Activated CD8-positive, alpha-beta memory T cell treated with anti-CD3 and anti-CD28 coated beads, Interleukin-2, amount 50 U/mL, for 1 hour (primary cell): ENCODE measurements at regions not wholly inside any gene's neighbourhood (a gene's known extent, or its start where the extent isn't known, plus 50 kb on each side); places are given as distances from the start of the nearest gene placed in this dataset.

Experiments
- DNase-seq: peaks from one replicate; pipeline ENCODE4 v3.0.0-alpha.2; 2020; ENCODE audit errors: extremely low read depth

DNA sequence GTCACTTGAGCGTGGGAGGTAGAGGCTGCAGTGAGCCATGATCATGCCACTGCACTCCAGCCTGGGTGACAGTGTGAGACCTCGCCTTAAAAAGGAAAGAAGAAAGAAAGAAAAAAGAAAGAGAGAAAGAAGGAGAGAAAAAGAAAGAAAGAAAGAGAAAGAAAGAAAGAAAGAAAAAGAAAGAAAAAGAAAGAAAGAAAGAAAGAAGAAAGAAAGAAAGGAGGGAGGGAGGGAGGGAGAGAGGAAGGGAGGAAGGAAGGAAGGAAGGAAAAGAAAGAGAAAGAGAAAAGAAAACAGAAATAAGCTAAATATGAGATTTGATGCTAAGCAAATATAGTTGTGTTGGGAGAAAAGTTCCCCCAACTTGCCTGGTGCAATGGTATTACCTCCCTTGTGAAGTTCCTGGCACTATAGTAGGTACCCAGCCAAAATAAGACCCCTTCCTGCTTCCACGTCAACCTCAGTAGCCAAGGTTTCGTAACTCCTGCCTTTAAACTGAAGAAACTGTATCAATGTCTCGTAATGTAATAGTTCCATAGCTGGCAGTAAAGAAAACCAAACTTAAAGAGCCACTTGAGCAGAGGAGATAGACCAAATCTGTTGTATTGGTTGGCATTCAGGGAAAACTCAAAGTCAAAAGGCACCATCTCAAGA lies 88.1 kb upstream of the HNRNPU start:
- DNase-seq, result no peak

DNA sequence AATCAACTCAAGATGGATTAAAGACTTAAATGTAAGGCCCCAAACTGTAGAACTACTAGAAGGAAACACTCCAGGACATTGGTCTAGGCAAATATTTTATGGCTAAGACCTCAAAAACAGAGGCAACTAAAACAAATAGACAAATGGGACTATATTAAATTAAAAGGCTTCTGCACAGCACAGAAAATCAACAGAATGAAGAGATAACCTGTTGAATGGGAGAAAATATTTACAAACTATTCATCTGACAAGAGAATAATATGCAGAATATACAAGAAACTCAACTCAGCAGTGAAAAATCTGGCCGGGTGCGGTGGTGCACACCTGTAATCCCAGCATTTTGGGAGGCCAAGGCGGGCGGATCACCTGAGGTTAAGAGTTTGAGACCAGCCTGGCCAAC lies 84.1 kb upstream of the HNRNPU start:
- DNase-seq, result no peak

DNA sequence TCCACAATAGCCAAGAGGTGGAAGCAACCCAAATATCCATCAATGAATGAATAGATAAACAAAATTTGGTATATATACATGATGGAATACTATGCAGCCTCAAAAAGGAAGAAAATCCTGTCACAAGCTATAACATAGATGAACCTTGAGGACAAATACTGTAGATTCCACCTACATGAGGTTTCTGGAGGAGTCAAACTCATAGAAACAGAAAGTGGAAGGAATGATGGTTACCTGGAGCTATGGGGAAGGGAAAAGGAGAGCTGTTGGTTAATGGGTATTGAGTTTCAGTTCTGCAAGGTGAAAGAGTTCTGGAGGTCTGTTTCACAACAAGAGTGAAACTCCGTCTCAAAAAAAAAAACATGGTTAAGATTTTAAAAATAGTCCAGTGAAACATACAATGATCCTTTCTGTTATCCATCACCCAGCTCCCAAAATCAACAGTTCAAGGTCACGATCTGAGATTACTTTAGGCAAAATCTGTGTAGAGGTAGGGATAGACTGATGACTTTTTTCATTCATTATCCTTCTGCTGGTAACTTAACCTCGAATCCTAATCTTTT lies 80.8 kb upstream of the HNRNPU start:
- no peak for DNase-seq

DNA sequence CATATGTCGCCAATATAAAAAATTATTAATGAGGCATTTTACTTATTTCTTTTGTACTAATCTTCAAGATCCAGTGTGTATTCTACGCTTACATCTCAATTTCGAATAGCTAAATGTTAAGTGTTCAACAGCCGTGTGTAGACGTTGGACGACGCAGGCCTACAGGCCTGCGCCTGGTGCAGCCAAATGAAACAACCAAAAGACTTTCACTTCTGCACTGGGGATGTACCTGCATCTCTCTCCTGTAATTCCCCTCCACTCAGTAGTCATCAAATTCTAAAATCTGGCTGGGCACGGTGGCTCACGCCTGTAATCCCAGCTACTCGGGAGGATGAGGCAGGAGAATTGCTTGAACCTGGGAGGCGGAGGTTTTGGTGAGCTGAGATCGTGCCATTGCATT lies 76.8 kb upstream of the HNRNPU start:
- DNase-seq, result no peak

DNA sequence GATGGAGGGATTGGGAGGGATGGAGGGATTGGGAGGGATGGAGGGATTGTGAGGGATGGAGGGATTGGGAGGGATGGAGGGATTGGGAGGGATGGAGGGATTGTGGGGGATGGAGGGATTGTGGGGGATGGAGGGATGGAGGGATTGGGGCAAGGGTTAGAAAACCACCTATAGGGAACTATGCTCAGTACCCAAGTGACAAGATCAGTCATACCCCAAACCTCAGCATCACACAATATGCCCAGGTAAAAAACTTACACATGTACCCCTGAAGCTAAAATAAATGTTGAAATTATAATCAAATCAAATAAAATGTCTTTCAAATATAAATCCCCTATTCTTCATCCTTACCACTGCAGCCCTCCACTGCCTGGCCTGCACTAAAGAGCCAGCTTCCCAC lies 72.8 kb upstream of the HNRNPU start:
- DNase-seq, result no peak

DNA sequence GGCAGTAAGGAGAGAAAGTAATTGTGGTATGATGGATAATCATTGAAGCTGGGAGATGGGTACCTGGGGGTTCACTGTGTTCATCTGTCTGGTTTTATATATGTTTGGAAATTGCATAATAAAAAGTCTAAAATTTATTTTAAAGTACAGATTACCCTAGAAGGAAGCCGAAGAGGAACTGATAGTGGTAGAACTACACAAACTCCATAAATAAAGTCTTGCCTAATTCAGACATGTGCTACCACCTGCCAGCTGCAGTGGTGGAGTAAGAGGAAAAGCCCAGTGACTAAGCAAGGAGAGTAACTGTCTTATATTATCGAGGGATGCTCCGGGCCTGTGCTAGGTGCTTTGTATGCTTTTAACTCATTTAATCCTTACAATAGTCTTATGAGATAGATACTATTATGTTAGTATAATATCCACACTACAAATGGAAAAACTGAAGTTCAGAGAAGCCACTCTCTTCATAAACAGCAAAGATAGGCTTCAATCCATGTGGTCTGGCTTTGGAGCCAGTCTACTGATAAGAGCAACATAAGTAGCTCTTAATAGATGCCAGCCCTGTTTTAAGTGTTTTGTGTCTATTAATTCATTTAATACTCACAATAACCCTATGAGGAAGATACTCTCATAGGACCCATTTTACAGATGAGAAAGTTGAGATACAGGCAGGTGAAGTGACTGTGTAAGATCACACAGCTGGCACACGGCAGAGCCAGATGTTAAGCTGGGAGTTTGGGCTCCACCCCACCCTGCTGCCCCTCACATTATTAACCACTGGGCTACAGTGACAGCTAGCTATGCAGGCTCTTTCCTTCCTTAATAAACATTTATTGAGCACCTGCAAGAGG lies 56.8 kb upstream of the HNRNPU start:
- no peak for DNase-seq

DNA sequence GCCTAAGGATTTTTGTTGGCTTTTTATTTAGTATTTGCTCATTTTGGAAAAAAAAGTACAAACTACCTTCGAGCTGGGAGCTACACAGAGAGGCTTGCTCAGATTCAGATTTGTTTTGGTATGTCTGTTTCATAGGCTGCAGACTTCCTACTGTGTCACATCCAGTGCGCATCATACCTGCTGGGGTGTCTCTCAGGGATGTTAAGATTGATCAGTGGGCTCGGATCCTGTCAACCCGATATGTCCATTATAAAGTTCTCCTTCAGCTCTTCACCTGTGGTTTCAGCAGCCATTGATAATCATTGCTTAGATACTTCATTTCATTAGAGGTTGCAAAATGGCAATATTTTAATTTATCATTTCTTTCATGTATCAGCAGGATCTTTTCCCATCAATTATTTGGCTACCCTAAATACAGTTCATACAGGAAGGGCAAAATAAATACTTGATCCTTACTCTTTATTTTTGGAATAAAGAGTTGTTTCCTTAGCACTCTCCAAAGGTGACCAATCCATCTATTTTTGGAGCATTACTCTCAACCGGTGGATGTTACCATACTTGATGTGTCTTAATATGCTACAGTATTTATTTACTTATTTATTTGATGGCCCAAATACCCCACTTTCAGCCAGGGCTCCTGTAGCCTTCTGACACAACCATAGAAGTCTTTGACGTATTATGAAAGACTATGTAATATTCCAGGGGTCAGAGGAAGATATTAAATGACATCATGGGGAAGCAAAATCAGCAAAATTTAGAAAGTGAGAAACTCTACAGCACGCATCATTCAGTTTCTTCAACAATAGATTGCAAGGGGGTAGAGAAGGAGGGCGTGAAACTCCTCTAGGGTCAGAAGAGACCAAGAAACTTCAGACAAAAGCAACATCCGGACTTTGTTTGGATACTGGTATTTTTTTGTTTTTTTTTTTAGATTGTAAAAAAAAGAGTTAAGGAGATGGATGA lies 55.3 kb upstream of the HNRNPU start:
- DNase-seq, result no peak

DNA sequence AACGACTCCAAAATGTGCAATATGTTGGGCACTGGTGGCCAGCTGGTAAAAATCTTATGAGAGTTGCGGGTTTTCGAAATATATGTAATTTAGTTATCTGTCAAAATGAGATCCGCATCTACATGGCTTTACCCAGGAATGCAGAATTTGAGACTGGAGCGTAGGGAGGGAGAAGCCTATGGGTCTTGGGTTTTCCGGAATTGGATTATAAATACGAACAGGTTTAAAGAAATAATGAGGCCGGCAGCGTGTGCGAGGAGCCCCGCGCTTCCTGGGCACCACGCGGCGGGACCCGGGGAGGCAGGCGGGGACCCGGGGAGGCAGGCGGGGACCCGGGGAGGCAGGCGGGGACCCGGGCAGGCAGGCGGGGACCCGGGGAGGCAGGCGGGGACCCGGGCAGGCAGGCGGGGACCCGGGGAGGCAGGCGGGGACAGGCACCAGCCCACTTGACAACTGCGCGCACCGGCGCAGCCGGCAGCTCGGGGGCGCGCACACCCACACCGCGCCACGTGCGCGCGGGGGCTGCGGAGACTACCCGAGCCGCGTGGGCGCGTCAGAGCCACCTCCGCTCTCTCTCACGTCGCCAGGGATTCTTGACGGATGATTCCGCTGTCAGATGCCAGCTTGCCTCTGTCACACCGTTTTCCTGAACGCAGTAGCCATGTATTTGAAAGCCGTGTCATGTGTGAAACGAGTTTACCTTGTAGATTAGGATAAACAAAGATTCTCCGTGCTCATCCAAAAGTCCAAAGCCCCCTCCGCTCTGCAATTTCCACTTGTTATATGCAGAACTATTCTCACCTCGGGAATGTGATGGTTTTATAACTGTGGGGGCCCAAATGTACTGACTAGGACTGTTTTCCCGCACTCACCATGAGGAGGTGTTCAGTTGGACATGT lies 54.3 kb upstream of the HNRNPU start:
- DNase-seq, result peak; percentile 9

DNA sequence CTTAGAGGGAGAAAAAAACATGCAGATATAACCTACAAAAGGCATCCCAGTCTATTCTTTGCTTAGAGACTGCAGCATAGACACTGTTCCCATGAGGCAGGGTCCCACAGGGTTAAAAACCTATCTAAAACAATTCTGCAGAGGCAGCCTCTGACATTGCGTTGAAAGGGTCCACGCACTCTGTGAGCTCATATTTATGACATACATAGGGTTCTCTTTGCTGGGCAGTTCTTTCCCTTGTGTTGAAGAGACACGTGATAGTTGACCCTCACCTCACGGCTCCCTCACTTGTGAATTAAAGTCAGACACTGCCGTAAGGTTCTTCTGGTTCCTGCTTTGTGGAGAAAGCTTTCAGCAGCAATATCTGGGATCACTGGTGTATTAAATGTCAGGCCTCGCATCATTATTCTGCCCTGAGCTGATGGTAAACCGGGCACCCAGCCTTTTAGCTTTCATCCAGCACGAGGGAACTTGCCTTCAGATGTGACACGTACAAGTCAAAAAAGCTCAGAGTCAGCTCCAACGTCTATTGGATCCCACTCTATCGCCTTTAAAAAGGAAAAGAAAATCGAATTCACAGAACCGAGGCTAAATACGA lies 52.8 kb upstream of the HNRNPU start:
- DNase-seq, result no peak

DNA sequence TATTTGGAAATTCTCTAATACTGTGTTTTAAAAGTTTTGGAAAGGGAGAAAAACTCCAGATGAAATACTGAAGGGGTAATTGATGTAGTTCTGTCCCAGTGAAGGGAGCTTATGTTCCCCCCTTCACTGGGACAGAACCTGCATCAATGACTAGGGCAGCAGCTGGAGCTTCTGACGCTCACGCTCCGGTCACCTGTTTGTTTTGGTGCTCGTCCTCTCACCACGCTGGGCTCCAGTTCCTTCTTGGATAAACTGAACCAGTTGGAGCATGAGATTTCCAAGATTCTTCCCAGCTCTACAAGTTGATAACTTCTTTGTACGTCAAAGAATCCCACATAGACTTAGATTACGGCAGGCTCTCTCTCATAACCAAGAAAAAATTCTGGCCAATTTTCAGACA lies 51.4 kb upstream of the HNRNPU start:
- no peak for DNase-seq

DNA sequence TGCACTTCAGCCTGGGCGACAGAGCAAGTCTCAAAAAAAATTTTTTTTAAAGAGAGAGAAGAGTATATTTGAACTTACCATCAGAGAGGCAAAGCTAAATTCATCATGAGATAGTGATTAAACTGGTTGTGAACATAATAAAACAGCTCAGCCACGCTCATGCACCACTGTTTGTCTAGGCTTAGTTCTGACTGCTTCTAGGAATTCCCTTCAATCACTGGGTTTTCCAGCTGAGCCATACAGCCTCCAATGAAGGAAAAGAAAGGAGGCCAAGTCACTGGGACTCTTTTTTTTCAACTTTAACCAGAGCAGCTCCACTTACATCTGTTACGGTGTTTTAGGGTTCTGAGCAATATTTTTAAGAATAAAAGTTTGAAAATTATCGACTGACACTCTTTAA lies 50.4 kb upstream of the HNRNPU start:
- no peak for DNase-seq
